Mesendoderm (in vitro differentiated cells): ENCODE measurements at regions not wholly inside any gene's neighbourhood (a gene's known extent, or its start where the extent isn't known, plus 50 kb on each side); places are given as distances from the start of the nearest gene placed in this dataset.

Source experiments
- DNase-seq: peaks from one replicate; pipeline ENCODE4 v3.0.0; 2013
- H2AK5ac ChIP-seq: 2 replicates; pipeline ENCODE4 v1.6.1; 2013; ENCODE audit warnings: low read length, inconsistent platforms
- H2BK120ac ChIP-seq: 2 replicates; pipeline ENCODE4 v1.6.1; 2013; ENCODE audit warnings: low read depth, mild to moderate bottlenecking, low read length, moderate library complexity, mixed read lengths
- H2BK15ac ChIP-seq: replicated peaks from 2 replicates; pipeline ENCODE4 v1.6.1; 2013; ENCODE audit warnings: low read depth, mild to moderate bottlenecking, moderate library complexity
- H2BK5ac ChIP-seq: 2 replicates; pipeline ENCODE4 v1.6.1; 2013; ENCODE audit warnings: low read length, inconsistent platforms
- H3K18ac ChIP-seq: 2 replicates; pipeline ENCODE4 v1.6.1; 2013; ENCODE audit warnings: mild to moderate bottlenecking, low read length, mixed read lengths
- H3K23ac ChIP-seq: one replicate; pipeline ENCODE4 v1.6.1; 2013; ENCODE audit warnings: low read length
- H3K27ac ChIP-seq: 2 replicates; pipeline ENCODE4 v1.5.1; 2013; ENCODE audit warnings: low read depth, mild to moderate bottlenecking, inconsistent platforms, low read length, moderate library complexity
- H3K27me3 ChIP-seq: 2 replicates; pipeline ENCODE4 v1.6.1; 2013; ENCODE audit warnings: low read length, control low read depth, mild to moderate bottlenecking, inconsistent platforms; ENCODE audit not compliant: insufficient read depth, poor library complexity
- H3K36me3 ChIP-seq: 2 replicates; pipeline ENCODE4 v1.6.1; 2013; ENCODE audit warnings: low read length, inconsistent platforms; ENCODE audit not compliant: control insufficient read depth, insufficient read depth
- H3K4ac ChIP-seq: one replicate; pipeline ENCODE4 v1.6.1; 2013; ENCODE audit warnings: low read depth, mild to moderate bottlenecking, low read length, moderate library complexity
- H3K4me1 ChIP-seq: 2 replicates; pipeline ENCODE4 v1.6.1; 2013; ENCODE audit warnings: low read depth, low read length, inconsistent platforms; ENCODE audit not compliant: control insufficient read depth
- H3K4me2 ChIP-seq: 2 replicates; pipeline ENCODE4 v1.6.1; 2013; ENCODE audit warnings: low read length
- H3K4me3 ChIP-seq: 2 replicates; pipeline ENCODE4 v1.5.1; 2013; ENCODE audit warnings: mild to moderate bottlenecking, low read length
- H3K56ac ChIP-seq: one replicate; pipeline ENCODE4 v1.6.1; 2013; ENCODE audit warnings: low read length
- H3K79me1 ChIP-seq: 2 replicates; pipeline ENCODE4 v1.6.1; 2013; ENCODE audit warnings: low read length, inconsistent platforms
- H3K79me2 ChIP-seq: 2 replicates; pipeline ENCODE4 v1.6.1; 2013; ENCODE audit warnings: mild to moderate bottlenecking, low read length; ENCODE audit not compliant: control insufficient read depth, insufficient read depth
- H3K9ac ChIP-seq: 2 replicates; pipeline ENCODE4 v1.6.1; 2013; ENCODE audit warnings: low read length, inconsistent platforms
- H4K5ac ChIP-seq: one replicate; pipeline ENCODE4 v1.6.1; 2013; ENCODE audit warnings: low read length
- H4K8ac ChIP-seq: one replicate; pipeline ENCODE4 v1.6.1; 2013; ENCODE audit warnings: low read depth, mild to moderate bottlenecking, control low read depth, low read length, moderate library complexity
- WGBS: extraction: QIAGEN DNeasy Blood & Tissue Kit; methylation state at CpG from one replicate; pipeline ENCODE4 v1.1.7; 2013; ENCODE audit warnings: low lambda C conversion rate, missing lambda C conversion rate; ENCODE audit not compliant: insufficient coverage; ENCODE audit errors: extremely low coverage; 5-methylcytosine and 5-hydroxymethylcytosine counted together

DNA sequence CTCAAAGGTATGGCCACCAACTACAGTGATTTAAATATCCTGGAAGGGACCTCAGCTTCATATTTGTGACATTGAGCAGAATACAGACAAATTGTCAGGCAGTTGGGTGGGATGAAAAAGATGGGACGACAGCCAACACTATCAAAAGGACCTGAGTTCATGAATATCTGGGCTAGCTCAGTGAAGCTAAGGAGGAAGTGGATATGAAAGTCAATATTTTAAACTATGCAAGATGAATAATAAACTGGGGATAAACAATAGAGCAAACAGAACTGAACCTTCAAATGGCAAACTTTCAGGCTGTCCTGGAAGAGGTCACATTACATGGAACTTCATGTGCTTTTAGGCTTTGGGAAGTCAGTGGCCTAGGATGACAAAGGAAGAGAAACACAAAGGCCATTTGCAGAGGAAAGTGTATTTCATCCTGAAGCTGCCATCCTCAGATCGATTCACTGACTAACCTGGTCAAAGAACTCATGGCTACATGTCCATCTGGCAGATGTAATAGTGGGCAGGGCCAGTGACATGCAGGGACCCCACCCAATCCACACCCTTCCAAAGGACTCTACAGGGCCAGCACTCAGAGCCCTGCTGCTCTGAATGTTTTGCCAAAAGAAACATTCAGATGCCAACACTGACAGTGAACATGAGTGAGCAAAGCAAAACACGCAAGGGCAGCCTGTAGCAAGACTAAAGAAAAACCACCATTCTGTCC, 175.7 kb downstream of the ETAA1 start:
- Histone ChIP-seq H3K4ac (no peak overlapping the region), H3K4me1 (no peaks in the 10 kb centered on the region), H3K4me2 (no peak overlapping the region), H3K18ac (no peak overlapping the region), H4K5ac (no peak overlapping the region), H3K4me3 (no peak overlapping the region), H2AK5ac (no peak overlapping the region), H3K27ac (no peak overlapping the region), H3K27me3 (no peaks in the 10 kb centered on the region), H3K79me2 (no peaks in the 10 kb centered on the region), H2BK15ac (no peak overlapping the region), H2BK5ac (no peak overlapping the region), H3K79me1 (no peaks in the 10 kb centered on the region), H3K36me3 (no peaks in the 10 kb centered on the region), H2BK120ac (no peak overlapping the region), H4K8ac (no peak overlapping the region), H3K23ac (no peak overlapping the region), H3K9ac (no peak overlapping the region), H3K56ac (no peak overlapping the region)
- WGBS: no CpG with 5 or more reads among the region's 3 CpGs
- DNase-seq: no peak

DNA sequence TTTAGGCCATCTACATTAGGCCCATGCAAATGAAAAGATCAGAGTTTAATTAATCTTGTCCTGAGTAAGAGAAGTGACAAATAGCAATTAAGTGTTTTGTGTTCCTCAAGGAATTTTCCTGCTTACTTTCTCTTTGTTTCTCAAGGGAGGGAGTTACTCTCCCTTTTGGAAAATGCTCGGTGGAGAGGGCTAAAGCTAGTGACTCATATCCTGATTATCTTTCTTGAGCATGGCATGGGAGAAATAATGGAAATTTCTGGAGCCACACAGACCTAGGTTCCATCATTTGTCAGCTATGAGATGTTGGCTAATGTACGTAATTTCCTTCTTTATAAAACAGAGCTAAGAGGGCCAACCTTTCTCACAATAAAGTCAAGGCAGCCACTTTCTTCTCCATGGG, 177.1 kb downstream of the ETAA1 start:
- no peak overlapping the region for H3K4ac ChIP-seq
- no peaks in the 10 kb centered on the region for H3K4me1 ChIP-seq
- no peak overlapping the region for H3K27ac ChIP-seq
- DNase-seq: no peak
- H3K23ac ChIP-seq: no peak overlapping the region
- H3K36me3 ChIP-seq: no peaks in the 10 kb centered on the region
- H3K9ac ChIP-seq: no peak overlapping the region
- H2BK15ac ChIP-seq: no peak overlapping the region
- no peak overlapping the region for H3K4me2 ChIP-seq
- H2BK5ac ChIP-seq: no peak overlapping the region
- no peaks in the 10 kb centered on the region for H3K27me3 ChIP-seq
- no peak overlapping the region for H2AK5ac ChIP-seq
- H3K18ac ChIP-seq: no peak overlapping the region
- H3K4me3 ChIP-seq: no peak overlapping the region
- no peaks in the 10 kb centered on the region for H3K79me2 ChIP-seq
- H4K5ac ChIP-seq: no peak overlapping the region
- no peak overlapping the region for H4K8ac ChIP-seq
- no CpG with 5 or more reads among the region's 2 CpGs for WGBS
- H3K56ac ChIP-seq: no peak overlapping the region
- no peak overlapping the region for H2BK120ac ChIP-seq
- no peaks in the 10 kb centered on the region for H3K79me1 ChIP-seq

DNA sequence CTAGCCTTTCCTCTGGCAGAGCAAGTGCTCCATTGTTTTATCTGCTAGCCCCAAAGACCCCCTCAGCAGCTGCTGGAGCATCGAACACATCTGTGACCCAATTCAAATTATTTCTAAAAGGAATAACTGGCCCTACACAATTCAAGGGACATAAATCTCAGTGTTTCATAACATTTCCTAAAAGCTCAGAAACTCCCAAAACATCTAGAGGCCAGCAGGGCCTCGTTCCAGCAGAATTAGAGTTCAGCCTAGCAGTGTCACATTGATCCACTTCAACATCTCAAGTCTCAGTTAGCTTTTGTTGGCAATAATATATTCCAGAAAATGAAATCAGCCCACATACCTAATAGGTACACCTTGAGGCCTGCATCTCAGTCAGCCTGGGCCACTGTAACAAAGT, 179.1 kb downstream of the ETAA1 start:
- Histone ChIP-seq H2BK120ac (no peak overlapping the region), H2AK5ac (no peak overlapping the region), H2BK15ac (no peak overlapping the region), H3K9ac (no peak overlapping the region), H3K36me3 (no peaks in the 10 kb centered on the region), H3K27ac (no peak overlapping the region), H3K4me1 (no peaks in the 10 kb centered on the region), H3K79me1 (no peaks in the 10 kb centered on the region), H3K79me2 (no peaks in the 10 kb centered on the region), H3K18ac (no peak overlapping the region), H3K4me3 (no peak overlapping the region), H4K8ac (no peak overlapping the region), H3K23ac (no peak overlapping the region), H4K5ac (no peak overlapping the region), H3K4ac (no peak overlapping the region), H3K56ac (no peak overlapping the region), H2BK5ac (no peak overlapping the region), H3K27me3 (no peaks in the 10 kb centered on the region), H3K4me2 (no peak overlapping the region)
- no peak for DNase-seq
- WGBS: no CpG with 5 or more reads among the region's 2 CpGs

DNA sequence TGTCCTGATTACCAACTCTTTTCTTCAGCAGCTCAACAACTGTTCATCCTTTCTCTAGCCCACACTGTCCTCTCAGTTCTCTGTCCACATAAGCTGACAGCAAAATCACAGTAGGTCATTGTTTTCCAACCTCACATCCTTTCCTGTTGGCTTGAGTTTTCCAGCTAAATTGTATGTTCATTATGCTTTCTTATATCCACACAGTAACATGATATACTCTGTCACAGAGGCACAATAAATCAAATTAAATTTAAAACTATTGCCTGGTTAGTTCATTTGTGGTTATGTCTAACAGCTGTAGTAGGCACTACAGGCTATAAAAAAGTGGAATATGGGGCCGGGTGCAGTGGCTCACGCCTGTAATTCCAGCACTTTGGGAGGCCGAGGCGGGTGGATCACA, 179.9 kb downstream of the ETAA1 start:
- no peak for DNase-seq
- WGBS: no CpG with 5 or more reads among the region's 4 CpGs
- no peaks in the 10 kb centered on the region for H3K79me2 ChIP-seq

DNA sequence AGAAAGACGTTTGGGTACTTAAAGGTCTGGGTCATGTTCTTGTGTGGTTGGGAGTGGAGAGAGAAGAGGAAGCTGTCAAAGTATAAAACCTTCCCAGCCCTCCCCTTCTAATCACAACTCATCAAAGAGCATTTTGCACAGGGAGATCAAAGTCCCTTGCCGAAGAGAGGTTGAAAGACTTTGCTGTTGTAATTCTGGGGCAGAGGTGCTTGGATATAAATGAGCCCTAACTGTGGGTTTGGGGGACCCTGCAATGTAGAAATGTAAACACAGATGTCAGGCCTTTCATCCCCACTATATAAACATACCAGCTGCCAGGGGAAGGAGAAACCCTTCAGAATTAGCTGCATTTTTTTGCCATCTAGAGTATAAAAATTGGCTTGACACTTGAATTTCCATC, 182.1 kb downstream of the ETAA1 start:
- Histone ChIP-seq H2BK15ac (no peak overlapping the region), H3K27ac (no peak overlapping the region), H2BK120ac (no peak overlapping the region), H4K5ac (no peak overlapping the region), H4K8ac (no peak overlapping the region), H3K79me2 (no peaks in the 10 kb centered on the region), H3K4ac (no peak overlapping the region), H3K56ac (no peak overlapping the region), H3K4me1 (no peaks in the 10 kb centered on the region), H3K36me3 (no peaks in the 10 kb centered on the region), H3K4me3 (no peak overlapping the region), H2AK5ac (no peak overlapping the region), H3K9ac (no peak overlapping the region), H3K79me1 (no peaks in the 10 kb centered on the region), H3K18ac (no peak overlapping the region), H3K27me3 (no peaks in the 10 kb centered on the region), H2BK5ac (no peak overlapping the region), H3K23ac (no peak overlapping the region), H3K4me2 (no peak overlapping the region)
- no CpG with 5 or more reads among the region's 2 CpGs for WGBS
- DNase-seq: no peak

More for the DNA sequence above, 179.9 kb downstream of the ETAA1 start:
- Histone ChIP-seq H3K27me3 (no peaks in the 10 kb centered on the region), H3K4me1 (no peaks in the 10 kb centered on the region), H3K18ac (no peak overlapping the region), H2AK5ac (no peak overlapping the region), H3K4me2 (no peak overlapping the region), H3K27ac (no peak overlapping the region), H4K5ac (no peak overlapping the region), H3K79me1 (no peaks in the 10 kb centered on the region), H3K23ac (no peak overlapping the region), H3K9ac (no peak overlapping the region), H3K4me3 (no peak overlapping the region), H2BK15ac (no peak overlapping the region), H2BK5ac (no peak overlapping the region), H2BK120ac (no peak overlapping the region), H4K8ac (no peak overlapping the region), H3K4ac (no peak overlapping the region), H3K56ac (no peak overlapping the region), H3K36me3 (no peaks in the 10 kb centered on the region)

DNA sequence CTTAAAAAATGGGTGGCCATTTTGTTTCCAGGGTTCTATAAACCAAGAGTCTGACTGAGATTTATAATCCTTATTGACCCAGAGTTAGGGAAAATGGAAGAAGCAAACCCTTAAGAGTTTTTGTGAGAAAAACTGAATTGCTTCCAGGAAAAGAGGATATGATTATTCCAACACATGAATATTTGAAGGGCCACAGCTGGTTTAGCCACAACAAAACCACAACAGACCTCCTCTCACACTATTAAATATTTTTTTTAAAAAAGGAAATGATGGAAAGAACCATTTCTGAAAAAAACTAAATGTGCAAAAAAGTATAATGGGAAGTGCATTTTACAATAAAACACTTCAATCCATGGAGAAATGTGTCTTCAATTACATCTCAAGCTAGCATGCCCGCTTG, 182.7 kb downstream of the ETAA1 start:
- Histone ChIP-seq H3K79me1 (no peaks in the 10 kb centered on the region), H3K4me2 (no peak overlapping the region), H3K18ac (no peak overlapping the region), H3K27me3 (no peaks in the 10 kb centered on the region), H3K9ac (no peak overlapping the region), H2BK15ac (no peak overlapping the region), H2AK5ac (no peak overlapping the region), H3K4ac (no peak overlapping the region), H4K5ac (no peak overlapping the region), H3K27ac (no peak overlapping the region), H2BK5ac (no peak overlapping the region), H3K79me2 (no peaks in the 10 kb centered on the region), H4K8ac (no peak overlapping the region), H3K36me3 (no peaks in the 10 kb centered on the region), H2BK120ac (no peak overlapping the region), H3K23ac (no peak overlapping the region), H3K4me1 (no peaks in the 10 kb centered on the region), H3K4me3 (no peak overlapping the region), H3K56ac (no peak overlapping the region)
- no CpG with 5 or more reads among the region's 1 CpG for WGBS
- DNase-seq: no peak
